IPS-15b (cell line): ENCODE measurements at regions not wholly inside any gene's neighbourhood (a gene's known extent, or its start where the extent isn't known, plus 50 kb on each side); places are given as distances from the start of the nearest gene placed in this dataset.
"Not testable (repeated sequence)": the region's sequence is repeated elsewhere in the genome, so short reads cannot be mapped to it uniquely, and the experiment has no call there.

Source experiments
- H3K27me3 ChIP-seq: one replicate; pipeline ENCODE4 v1.6.1; 2013; ENCODE audit warnings: low read length; ENCODE audit not compliant: control insufficient read depth, insufficient read depth
- H3K36me3 ChIP-seq: one replicate; pipeline ENCODE4 v1.6.1; 2013; ENCODE audit warnings: low read length; ENCODE audit not compliant: control insufficient read depth, insufficient read depth
- H3K4me1 ChIP-seq: one replicate; pipeline ENCODE4 v1.6.1; 2013; ENCODE audit warnings: mild to moderate bottlenecking, low read length; ENCODE audit not compliant: control insufficient read depth, insufficient read depth
- H3K4me3 ChIP-seq: one replicate; pipeline ENCODE4 v1.5.1; 2013; ENCODE audit warnings: low read depth, low read length
- H3K9ac ChIP-seq: one replicate; pipeline ENCODE4 v1.6.1; 2013; ENCODE audit warnings: low read depth, mild to moderate bottlenecking, low read length
- H3K9me3 ChIP-seq: one replicate; pipeline ENCODE4 v1.6.1; 2013; ENCODE audit warnings: mild to moderate bottlenecking, low read length; ENCODE audit not compliant: control insufficient read depth, insufficient read depth

- Histone ChIP-seq H3K4me3 (no peak overlapping the region), H3K9me3 (no peaks in the 10 kb centered on the region), H3K4me1 (peaks cover 8% of the 10 kb centered on the region), H3K36me3 (no peaks in the 10 kb centered on the region), H3K9ac (no peak overlapping the region), H3K27me3 (no peaks in the 10 kb centered on the region)
Measured at GRCh38 chr11:41716862-41717261, 257.4 kb upstream of the LRRC4C start.

DNA sequence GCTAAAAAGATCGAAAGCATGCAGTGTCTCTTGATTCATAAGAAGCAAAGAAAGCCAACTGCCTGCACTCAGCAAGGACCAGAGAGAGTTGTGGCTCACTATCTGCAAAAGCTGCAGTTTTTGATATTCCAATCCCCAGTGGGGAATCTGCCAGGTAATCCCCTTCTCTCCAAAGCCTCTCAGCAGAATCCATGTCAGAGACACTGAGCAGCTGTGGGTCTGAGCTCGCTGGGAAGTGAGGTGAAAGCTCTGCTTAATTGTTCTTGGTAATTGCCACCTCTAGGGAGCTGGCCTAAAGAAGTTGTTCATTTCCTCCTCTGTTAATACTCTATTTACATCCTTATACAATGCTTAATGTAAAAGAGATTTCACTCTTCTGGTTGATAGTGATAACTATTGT, 261.3 kb upstream of the LRRC4C start:
- Histone ChIP-seq H3K9me3 (no peaks in the 10 kb centered on the region), H3K27me3 (no peaks in the 10 kb centered on the region), H3K4me1 (peaks cover 4% of the 10 kb centered on the region), H3K9ac (no peak overlapping the region), H3K4me3 (no peak overlapping the region), H3K36me3 (no peaks in the 10 kb centered on the region)

DNA sequence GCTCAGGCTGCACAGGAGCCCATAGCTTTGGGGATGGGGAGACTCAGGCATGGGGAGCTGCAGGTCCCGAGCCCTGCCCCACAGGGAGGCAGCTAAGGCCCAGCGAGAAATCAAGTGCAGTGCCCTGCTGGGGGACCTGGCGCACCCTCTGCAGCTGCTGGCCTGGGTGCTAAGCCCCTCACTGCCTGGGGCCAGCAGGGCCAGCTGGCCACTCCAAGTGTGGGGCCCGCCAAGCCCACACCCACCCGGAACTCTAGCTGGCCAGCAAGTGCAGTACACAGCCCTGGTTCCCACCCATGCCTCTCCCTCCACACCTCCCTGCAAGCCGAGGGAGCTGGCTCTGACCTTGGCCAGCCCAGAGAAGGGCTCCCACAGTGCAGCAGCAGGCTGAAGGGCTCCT, 268.7 kb upstream of the LRRC4C start:
- not testable (repeated sequence) for H3K36me3 ChIP-seq, H3K4me3 ChIP-seq, H3K4me1 ChIP-seq, H3K9me3 ChIP-seq, H3K27me3 ChIP-seq, H3K9ac ChIP-seq

- H3K27me3 ChIP-seq = no peaks in the 10 kb centered on the region
- no peaks in the 10 kb centered on the region for H3K4me1 ChIP-seq
- H3K9ac ChIP-seq = no peak overlapping the region
- H3K9me3 ChIP-seq = peaks cover 4% of the 10 kb centered on the region
- H3K4me3 ChIP-seq = no peak overlapping the region
- H3K36me3 ChIP-seq = no peaks in the 10 kb centered on the region
Measured at GRCh38 chr11:41775296-41775695, 315.8 kb upstream of the LRRC4C start.

DNA sequence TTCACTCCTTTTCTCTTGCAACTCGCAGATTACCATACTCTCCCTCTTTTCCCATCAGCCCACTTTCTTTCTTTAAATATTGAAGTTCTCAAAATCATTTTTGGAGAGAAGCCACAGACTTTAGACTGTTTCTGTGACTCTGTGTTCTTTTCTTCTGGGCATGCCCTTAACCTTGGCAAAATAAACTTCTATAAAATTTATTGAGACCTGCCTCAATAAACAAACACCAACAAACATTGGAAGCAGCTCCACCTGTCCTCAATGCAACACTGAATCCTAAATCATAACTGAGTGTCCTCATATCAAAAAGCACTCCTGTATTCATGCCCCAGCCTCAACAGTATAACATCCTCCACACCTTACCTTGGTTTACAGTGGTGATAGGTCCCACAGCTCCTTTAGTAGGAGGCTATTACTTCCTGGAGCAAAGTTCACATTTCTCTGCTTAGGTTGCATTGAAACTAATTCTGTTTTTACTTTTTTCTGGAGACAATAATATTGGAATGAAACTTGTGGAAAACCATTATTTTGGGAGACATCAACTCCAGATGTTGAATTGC, 320.0 kb upstream of the LRRC4C start:
- Histone ChIP-seq H3K4me1 (no peaks in the 10 kb centered on the region), H3K27me3 (no peaks in the 10 kb centered on the region), H3K36me3 (no peaks in the 10 kb centered on the region), H3K4me3 (no peak overlapping the region), H3K9me3 (no peaks in the 10 kb centered on the region), H3K9ac (no peak overlapping the region)

DNA sequence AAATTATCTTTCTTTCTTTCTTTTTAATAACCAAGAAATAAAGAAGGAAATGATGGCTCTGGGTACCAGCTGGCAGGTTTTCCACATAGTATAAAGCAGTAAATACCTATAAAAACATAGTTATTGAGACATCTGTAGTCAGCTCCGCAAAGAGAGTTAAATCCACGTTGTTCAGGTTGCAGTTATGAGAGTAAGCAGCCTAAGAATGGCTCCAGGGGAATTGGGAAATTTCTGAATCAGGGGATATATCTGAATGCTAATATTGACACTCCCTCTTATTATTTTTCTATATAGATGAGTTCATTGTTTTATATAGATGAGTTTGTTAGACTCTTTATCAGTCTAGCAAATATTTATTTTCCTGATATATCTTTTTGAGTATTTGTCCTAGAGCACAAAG, 322.0 kb upstream of the LRRC4C start:
- Histone ChIP-seq H3K27me3 (no peaks in the 10 kb centered on the region), H3K9ac (no peak overlapping the region), H3K4me1 (no peaks in the 10 kb centered on the region), H3K4me3 (no peak overlapping the region), H3K36me3 (no peaks in the 10 kb centered on the region), H3K9me3 (no peaks in the 10 kb centered on the region)

- Histone ChIP-seq H3K27me3 (no peaks in the 10 kb centered on the region), H3K4me1 (no peaks in the 10 kb centered on the region), H3K4me3 (no peak overlapping the region), H3K9ac (no peak overlapping the region), H3K36me3 (no peaks in the 10 kb centered on the region), H3K9me3 (no peaks in the 10 kb centered on the region)
Measured at GRCh38 chr11:41784513-41785335, 325.3 kb upstream of the LRRC4C start.

GRCh38 chr11:41786087-41786486, 326.6 kb upstream of the LRRC4C start:
- Histone ChIP-seq H3K4me1 (no peaks in the 10 kb centered on the region), H3K9me3 (no peaks in the 10 kb centered on the region), H3K4me3 (no peak overlapping the region), H3K9ac (no peak overlapping the region), H3K36me3 (no peaks in the 10 kb centered on the region), H3K27me3 (no peaks in the 10 kb centered on the region)

DNA sequence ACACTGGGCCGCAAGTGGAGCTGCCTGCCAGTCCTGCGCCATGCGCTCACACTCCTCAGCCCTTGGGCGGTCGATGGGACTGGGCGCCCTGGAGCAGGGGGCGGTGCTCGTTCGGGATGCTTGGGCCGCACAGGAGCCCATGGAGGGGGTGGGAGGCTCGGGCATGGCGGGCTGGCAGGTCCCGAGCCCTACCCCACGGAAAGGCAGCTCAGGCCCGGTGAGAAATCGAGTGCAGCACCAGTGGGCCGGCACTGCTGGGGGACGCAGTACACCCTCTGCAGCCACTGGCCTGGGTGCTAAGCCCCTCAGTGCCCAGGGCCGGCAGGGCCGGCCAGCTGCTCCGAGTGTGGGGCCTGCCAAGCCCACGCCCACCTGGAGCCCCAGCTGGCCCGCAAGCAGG, 328.7 kb upstream of the LRRC4C start:
- no peaks in the 10 kb centered on the region for H3K9me3 ChIP-seq
- H3K36me3 ChIP-seq = no peaks in the 10 kb centered on the region
- H3K9ac ChIP-seq = no peak overlapping the region
- H3K4me3 ChIP-seq = no peak overlapping the region
- no peaks in the 10 kb centered on the region for H3K27me3 ChIP-seq
- H3K4me1 ChIP-seq = no peaks in the 10 kb centered on the region

- H3K27me3 ChIP-seq = no peaks in the 10 kb centered on the region
- H3K9ac ChIP-seq = no peak overlapping the region
- H3K4me1 ChIP-seq = no peaks in the 10 kb centered on the region
- H3K36me3 ChIP-seq = no peaks in the 10 kb centered on the region
- H3K9me3 ChIP-seq = no peaks in the 10 kb centered on the region
- H3K4me3 ChIP-seq = no peak overlapping the region
Measured at GRCh38 chr11:41789376-41789775, 329.9 kb upstream of the LRRC4C start.

DNA sequence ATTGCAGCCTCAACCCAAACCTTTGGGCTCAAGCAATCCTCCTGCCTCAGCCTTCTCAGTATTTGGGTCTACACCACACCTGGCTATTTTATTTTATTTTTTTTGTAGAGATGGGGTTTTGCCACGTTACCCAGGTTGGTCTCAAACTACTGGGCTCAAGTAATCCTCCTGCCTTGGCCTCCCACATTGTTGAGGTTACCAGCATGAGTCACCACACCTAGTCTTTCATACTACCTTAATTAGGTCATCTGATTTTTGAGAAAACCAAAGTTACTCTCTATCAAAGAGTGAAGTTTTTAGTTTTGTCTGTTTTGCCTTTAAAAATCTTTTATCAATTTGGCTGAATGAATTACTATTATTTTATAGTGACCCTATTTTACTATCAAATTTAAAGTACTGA, 335.6 kb upstream of the LRRC4C start:
- Histone ChIP-seq H3K27me3 (no peaks in the 10 kb centered on the region), H3K36me3 (no peaks in the 10 kb centered on the region), H3K9me3 (no peaks in the 10 kb centered on the region), H3K9ac (no peak overlapping the region), H3K4me1 (no peaks in the 10 kb centered on the region), H3K4me3 (no peak overlapping the region)

GRCh38 chr11:41799754-41800153, 340.3 kb upstream of the LRRC4C start:
- H3K4me1 ChIP-seq = no peaks in the 10 kb centered on the region
- H3K4me3 ChIP-seq = no peak overlapping the region
- H3K27me3 ChIP-seq = no peaks in the 10 kb centered on the region
- H3K9me3 ChIP-seq = no peaks in the 10 kb centered on the region
- H3K36me3 ChIP-seq = no peaks in the 10 kb centered on the region
- no peak overlapping the region for H3K9ac ChIP-seq
